Activated CD8-positive, alpha-beta T cell treated with anti-CD3 and anti-CD28 coated beads for 36 hours (primary cell): ENCODE measurements at regions not wholly inside any gene's neighbourhood (a gene's known extent, or its start where the extent isn't known, plus 50 kb on each side); places are given as distances from the start of the nearest gene placed in this dataset.

Experiments used
- ATAC-seq: fragments of 200-7000 bp; cut with Tn5 transposase; one replicate; pipeline ENCODE4 v1.10.0; 2021; ENCODE audit warnings: mild to moderate bottlenecking, moderate library complexity
- CTCF ChIA-PET: fragments of 350-600 bp; sonication (Branson Sonifier 250); formaldehyde crosslinking; loops from one replicate; lab custom pipeline; 2021; ENCODE audit warnings: antibody characterized with exemption; lab: Charles Lee
- POLR2A ChIA-PET: fragments of 350-600 bp; sonication (Branson Sonifier 250); formaldehyde crosslinking; loops from one replicate; lab custom pipeline; 2021; ENCODE audit warnings: antibody characterized with exemption; lab: Charles Lee
- DNase-seq: peaks from one replicate; pipeline ENCODE4 v3.0.0-alpha.2; 2020
- H3K27ac Mint-ChIP-seq: one replicate; pipeline ENCODE4 v1.8.0; 2021; ENCODE audit warnings: mild to moderate bottlenecking, mixed read lengths
- H3K27me3 Mint-ChIP-seq: one replicate; pipeline ENCODE4 v1.8.0; 2021; ENCODE audit warnings: mixed read lengths
- H3K36me3 Mint-ChIP-seq: one replicate; pipeline ENCODE4 v1.8.0; 2021; ENCODE audit warnings: low read depth, mixed read lengths
- H3K4me1 Mint-ChIP-seq: one replicate; pipeline ENCODE4 v1.8.0; 2021; ENCODE audit warnings: low read depth, mixed read lengths
- H3K4me3 Mint-ChIP-seq: one replicate; pipeline ENCODE4 v1.8.0; 2021; ENCODE audit warnings: mild to moderate bottlenecking, moderate library complexity, mixed read lengths
- H3K9me3 Mint-ChIP-seq: one replicate; pipeline ENCODE4 v1.8.0; 2021; ENCODE audit warnings: mixed read lengths
- CTCF ChIP-seq: fragments of 200-600 bp; IDR thresholded peaks from one replicate; pipeline ENCODE4 v1.8.0; 2022; ENCODE audit warnings: antibody characterized with exemption, mild to moderate bottlenecking
- intact Hi-C: fragments of 100-400 bp; cut with micrococcal nuclease; formaldehyde crosslinking; loops from one replicate; pipeline ENCODE4 v1.10.0; 2022

GRCh38 chr2:103469800-103470199 is 708.0 kb downstream of the TMEM182 start:
- intact Hi-C loops, result no loop called here
- POLR2A ChIA-PET, result no interaction called here
- no peak overlapping the region for H3K4me3 Mint-ChIP-seq
- no peak for DNase-seq
- CTCF ChIA-PET, result no interaction called here
- no peak for TF ChIP-seq CTCF
- ATAC-seq, result no peak
- H3K27me3 Mint-ChIP-seq, result no peaks in the 10 kb centered on the region
- no peaks in the 10 kb centered on the region for H3K36me3 Mint-ChIP-seq
- no peak overlapping the region for H3K27ac Mint-ChIP-seq
- H3K9me3 Mint-ChIP-seq, result peaks cover 25% of the 10 kb centered on the region
- H3K4me1 Mint-ChIP-seq, result no peaks in the 10 kb centered on the region

- Mint-ChIP-seq H3K4me3 (no peak overlapping the region), H3K4me1 (no peaks in the 10 kb centered on the region), H3K9me3 (peaks cover 2% of the 10 kb centered on the region), H3K27me3 (no peaks in the 10 kb centered on the region), H3K27ac (no peak overlapping the region), H3K36me3 (no peaks in the 10 kb centered on the region)
- POLR2A ChIA-PET, result no interaction called here
- ATAC-seq (no peak), DNase-seq (no peak)
- TF ChIP-seq CTCF, result no peak
- CTCF ChIA-PET, result no interaction called here
- intact Hi-C loops, result no loop called here
Measured at GRCh38 chr2:103484906-103485305, 723.1 kb downstream of the TMEM182 start.

- H3K27me3 Mint-ChIP-seq, result no peaks in the 10 kb centered on the region
- ChIA-PET POLR2A (no interaction called here), CTCF (no interaction called here)
- H3K9me3 Mint-ChIP-seq, result peaks cover 6% of the 10 kb centered on the region
- ATAC-seq (no peak), DNase-seq (no peak)
- no peaks in the 10 kb centered on the region for H3K36me3 Mint-ChIP-seq
- no peak overlapping the region for H3K27ac Mint-ChIP-seq
- intact Hi-C loops, result no loop called here
- no peak overlapping the region for H3K4me3 Mint-ChIP-seq
- no peak for TF ChIP-seq CTCF
- no peaks in the 10 kb centered on the region for H3K4me1 Mint-ChIP-seq
Measured at GRCh38 chr2:103496850-103497249, 735.0 kb downstream of the TMEM182 start.

- Mint-ChIP-seq H3K4me3 (no peak overlapping the region), H3K9me3 (peaks cover 12% of the 10 kb centered on the region), H3K27me3 (no peaks in the 10 kb centered on the region), H3K36me3 (no peaks in the 10 kb centered on the region), H3K4me1 (no peaks in the 10 kb centered on the region), H3K27ac (no peak overlapping the region)
- no peak for DNase-seq
- POLR2A ChIA-PET, result no interaction called here
- no peak for ATAC-seq
- no peak for TF ChIP-seq CTCF
- intact Hi-C loops, result no loop called here
- CTCF ChIA-PET, result no interaction called here
Measured at GRCh38 chr2:103506812-103507211, 745.0 kb downstream of the TMEM182 start.

- ChIA-PET POLR2A (no interaction called here), CTCF (no interaction called here)
- Mint-ChIP-seq H3K4me1 (no peaks in the 10 kb centered on the region), H3K4me3 (no peak overlapping the region), H3K9me3 (peaks cover 13% of the 10 kb centered on the region), H3K27me3 (no peaks in the 10 kb centered on the region), H3K36me3 (no peaks in the 10 kb centered on the region), H3K27ac (no peak overlapping the region)
- no peak for ATAC-seq
- intact Hi-C loops, result no loop called here
- no peak for DNase-seq
- no peak for TF ChIP-seq CTCF
Measured at GRCh38 chr2:103512442-103512841, 750.6 kb downstream of the TMEM182 start.
